ENCODE measurements at regions not wholly inside any gene's neighbourhood (a gene's known extent, or its start where the extent isn't known, plus 50 kb on each side); places are given as distances from the start of the nearest gene placed in this dataset.
"Not testable (repeated sequence)": the region's sequence is repeated elsewhere in the genome, so short reads cannot be mapped to it uniquely, and the experiment has no call there.

GRCh38 chr16:31975826-31976419 lies 102.3 kb downstream of the ZNF267 start:
- DNase-seq, result not testable (repeated sequence)

- not testable (repeated sequence) for DNase-seq
These were observed 104.9 kb downstream of the ZNF267 start for GRCh38 chr16:31978463-31978862.

DNA sequence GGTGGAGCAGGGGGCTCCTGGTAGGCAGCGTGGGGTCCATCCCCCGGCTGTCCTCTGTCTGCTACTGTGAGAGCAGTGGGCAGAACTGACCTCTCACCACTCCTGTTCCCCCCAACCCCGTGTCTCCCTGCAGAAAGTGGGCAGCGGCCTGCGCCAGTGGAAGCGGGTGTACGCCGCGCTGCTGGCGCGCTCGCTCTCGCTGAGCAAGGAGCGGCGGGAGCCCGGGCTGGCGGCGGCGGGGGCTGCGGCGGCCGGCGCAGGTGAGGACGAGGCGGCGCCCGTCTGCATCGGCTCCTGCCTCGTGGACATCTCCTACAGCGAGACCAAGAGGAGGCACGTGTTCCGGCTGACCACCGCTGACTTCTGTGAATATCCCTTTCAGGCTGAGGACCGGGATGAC lies 108.1 kb downstream of the ZNF267 start:
- DNase-seq, result not testable (repeated sequence)

- not testable (repeated sequence) for DNase-seq
These were observed 109.4 kb downstream of the ZNF267 start for GRCh38 chr16:31982986-31983385.

- not testable (repeated sequence) for DNase-seq
These were observed 110.1 kb downstream of the ZNF267 start for GRCh38 chr16:31983666-31984065.

- DNase-seq, result not testable (repeated sequence)
These were observed 113.3 kb downstream of the ZNF267 start for GRCh38 chr16:31986895-31987294.

- DNase-seq, result peak; percentile 52
These were observed 115.3 kb downstream of the ZNF267 start for GRCh38 chr16:31988595-31989581.

GRCh38 chr16:31990261-31990660 lies 116.7 kb downstream of the ZNF267 start:
- not testable (repeated sequence) for DNase-seq

GRCh38 chr16:31990980-31991379 lies 117.4 kb downstream of the ZNF267 start:
- not testable (repeated sequence) for DNase-seq

DNA sequence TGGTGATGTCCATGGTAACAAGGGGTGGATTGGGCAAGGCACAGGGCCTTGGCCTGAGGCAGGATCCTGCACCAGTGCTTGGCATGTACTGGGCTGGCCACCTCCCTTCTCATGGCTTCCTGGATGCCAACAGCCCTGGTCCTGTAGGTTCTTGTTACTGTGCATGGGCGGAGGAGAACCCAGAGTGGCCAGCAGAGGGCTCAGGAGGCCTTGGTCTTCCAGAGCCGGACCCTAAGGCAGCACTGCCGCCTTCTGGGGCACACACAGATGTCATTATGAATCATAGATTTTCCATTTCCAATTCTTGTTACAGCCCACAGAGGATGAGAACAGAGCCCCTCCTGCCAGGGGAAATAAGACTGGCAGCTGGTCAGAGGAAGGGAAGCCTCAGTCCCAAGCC lies 122.7 kb downstream of the ZNF267 start:
- DNase-seq, result peak; percentile 6

DNA sequence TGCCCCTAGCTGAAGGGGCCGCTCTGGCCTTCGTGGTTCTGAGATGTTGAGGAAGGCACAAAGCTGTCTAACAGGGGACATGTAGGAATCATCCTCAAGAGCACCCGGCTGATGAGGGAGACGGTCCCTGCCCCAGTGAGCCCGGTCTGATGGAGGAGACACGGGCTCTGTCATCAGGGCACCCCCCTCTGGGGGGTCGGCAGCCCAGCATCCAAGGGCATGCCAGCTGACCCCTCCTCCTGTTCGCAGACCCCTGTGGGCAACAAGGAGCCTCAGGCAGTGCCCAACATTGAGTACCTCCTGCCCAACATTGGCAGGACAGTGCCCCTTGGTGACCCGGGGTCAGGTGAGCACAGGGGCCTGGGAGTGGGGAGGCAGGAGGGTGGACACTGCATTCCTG lies 128.9 kb downstream of the ZNF267 start:
- not testable (repeated sequence) for DNase-seq

DNA sequence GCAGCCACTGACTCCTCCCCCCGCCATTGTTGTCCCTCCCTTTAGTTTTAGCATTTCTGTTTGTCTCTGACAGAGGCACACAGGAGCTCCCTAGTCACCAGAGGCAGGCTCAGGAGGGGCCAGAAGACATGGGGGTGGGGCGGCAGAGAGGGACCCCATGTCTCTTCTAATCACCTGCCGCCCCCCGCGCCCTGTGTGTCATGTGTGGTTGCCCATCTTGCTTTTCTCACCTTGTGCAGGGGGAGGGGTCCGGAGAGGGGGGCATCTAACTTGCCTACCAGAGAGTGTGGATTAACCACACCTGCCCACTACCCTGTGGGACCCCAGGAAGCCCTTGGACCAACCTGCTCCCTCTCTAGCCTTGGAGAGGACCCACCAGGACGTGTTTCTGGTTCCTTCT lies 130.2 kb downstream of the ZNF267 start:
- not testable (repeated sequence) for DNase-seq

DNA sequence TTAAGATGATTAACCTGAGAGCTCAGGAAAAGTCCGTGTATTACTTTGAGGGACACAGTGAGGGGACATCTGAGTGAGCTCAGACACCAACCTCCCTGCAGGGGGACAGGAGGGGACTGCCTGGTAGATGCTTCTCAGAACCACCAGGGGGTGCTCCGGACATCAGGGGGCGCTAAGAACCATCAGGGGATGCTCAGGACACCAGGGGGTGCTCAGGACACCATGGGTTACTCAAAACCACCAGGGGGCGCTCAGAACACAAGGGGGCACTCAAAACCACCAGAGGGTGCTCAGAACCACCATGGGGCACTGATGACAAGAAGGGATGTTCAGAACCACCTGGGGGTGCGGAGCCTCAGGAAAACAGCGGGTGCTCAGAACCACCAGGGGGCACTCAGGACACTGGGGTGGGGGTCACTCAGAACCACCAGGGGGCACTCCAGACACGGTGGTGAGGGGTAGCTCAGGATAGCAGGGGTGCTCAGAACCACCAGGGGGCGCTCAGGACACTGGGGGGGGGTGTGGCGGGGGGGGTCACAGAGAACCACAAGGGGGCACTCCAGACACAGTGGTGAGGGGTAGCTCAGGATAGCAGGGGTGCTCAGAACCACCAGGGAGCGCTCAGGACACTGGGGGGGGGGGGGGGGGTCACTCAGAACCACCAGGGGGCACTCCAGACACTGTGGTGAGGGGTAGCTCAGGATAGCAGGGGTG lies 165.3 kb downstream of the ZNF267 start:
- DNase-seq, result peak; percentile 7

DNA sequence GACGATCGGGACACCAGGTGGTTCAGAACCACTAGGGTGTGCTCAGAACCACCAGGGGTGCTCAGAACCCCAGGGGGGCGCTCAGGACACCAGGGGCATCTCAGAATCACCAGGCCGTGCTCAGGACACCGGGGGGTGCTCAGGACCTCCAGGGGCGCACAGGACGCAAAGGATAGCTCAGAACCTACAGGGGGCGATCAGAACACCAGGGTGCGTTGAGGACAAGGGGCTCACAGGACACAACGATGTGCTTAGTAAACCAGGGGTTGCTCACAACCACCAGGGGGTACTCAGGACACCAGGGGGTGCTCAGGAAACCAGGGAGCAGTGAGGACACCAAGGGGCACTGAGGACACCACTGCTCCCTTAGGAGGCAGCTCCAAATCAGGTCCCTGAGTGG lies 166.3 kb downstream of the ZNF267 start:
- not testable (repeated sequence) for DNase-seq

GRCh38 chr16:32066016-32066651 lies 187.0 kb upstream of the TP53TG3D start:
- peak; percentile 60 for DNase-seq

- DNase-seq, result not testable (repeated sequence)
These were observed 181.5 kb upstream of the TP53TG3D start for GRCh38 chr16:32071586-32071985.

DNA sequence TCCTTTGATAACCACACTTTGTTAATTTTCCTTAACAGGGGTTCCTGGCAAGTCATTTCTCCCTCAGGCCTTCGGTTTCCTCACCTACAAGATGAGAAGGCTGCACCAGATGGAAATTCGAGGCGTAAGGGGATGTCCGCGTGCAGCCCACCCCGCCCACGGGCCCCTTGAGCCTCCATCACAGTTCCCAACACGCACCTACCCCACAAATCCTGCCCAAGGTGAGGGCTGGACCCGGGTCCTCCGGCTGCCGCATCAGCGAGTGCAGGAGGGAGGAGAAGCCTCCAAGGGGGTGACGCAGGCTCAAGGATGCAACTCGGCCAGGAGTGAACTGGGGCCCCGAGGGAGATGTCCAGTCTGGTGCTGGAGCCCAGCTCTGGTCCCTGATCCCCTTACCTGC lies 169.2 kb upstream of the TP53TG3D start:
- DNase-seq, result not testable (repeated sequence)

- DNase-seq, result not testable (repeated sequence)
These were observed 168.3 kb upstream of the TP53TG3D start for GRCh38 chr16:32084656-32085401.

DNA sequence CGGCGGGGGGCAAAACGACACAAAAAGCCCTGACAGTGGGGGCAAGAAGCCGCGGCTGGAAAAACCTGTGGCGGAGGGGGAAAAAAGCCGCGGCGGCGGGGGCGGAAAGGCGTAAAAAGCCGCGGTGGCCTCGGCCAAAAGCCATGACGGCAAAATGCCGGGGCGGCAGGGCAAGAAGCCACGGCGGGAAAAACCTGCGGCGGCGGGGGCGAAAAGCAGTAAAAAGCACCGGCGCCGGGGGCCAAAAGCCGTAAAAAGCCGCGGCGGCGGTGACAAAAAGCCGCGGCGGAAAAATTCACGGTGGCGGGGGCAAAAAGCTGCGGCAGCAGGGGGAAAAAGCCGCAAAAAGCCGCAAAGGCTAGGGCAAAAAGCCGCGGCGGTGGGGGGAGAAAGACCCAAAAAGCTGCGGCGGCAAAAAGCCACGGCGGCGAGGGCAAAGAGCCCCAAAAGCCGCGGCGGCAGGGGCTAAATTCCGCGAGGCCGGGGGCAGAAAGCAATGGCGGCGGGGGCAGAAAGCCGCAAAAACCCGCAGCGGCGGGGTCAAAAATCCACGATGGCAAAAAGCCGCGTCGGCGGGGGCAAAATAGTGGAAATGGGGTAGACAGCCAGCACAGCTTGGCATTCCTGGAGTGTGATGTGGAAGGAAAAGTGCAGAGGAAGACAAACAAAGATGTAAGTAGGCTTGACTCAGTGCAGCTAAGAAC lies 167.5 kb upstream of the TP53TG3D start:
- peak; percentile 64 for DNase-seq

GRCh38 chr16:32115562-32115961 lies 137.5 kb upstream of the TP53TG3D start:
- DNase-seq, result not testable (repeated sequence)

DNA sequence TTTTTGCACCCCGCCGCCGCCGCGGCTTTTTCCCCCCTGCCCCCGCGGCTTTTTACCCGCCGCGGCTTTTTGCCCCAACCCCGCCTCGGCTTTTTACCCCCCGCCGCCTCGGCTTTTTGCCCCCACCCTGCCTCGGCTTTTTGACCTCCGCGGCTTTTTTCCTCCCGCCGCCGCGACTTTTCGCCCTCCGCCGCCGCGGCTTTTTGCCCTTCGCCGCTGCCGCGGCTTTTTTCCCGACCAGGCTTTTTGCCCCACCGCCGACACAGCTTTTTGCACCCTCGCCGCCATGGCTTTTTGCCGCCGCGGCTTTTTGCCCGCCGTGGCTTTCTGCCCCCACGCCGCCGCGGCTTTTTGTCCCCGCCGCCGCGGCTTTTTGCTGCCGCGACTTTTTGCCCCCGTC lies 137.0 kb upstream of the TP53TG3D start:
- DNase-seq, result peak; percentile 9
